ENCODE measurements at regions not wholly inside any gene's neighbourhood (a gene's known extent, or its start where the extent isn't known, plus 50 kb on each side); places are given as distances from the start of the nearest gene placed in this dataset.

DNA sequence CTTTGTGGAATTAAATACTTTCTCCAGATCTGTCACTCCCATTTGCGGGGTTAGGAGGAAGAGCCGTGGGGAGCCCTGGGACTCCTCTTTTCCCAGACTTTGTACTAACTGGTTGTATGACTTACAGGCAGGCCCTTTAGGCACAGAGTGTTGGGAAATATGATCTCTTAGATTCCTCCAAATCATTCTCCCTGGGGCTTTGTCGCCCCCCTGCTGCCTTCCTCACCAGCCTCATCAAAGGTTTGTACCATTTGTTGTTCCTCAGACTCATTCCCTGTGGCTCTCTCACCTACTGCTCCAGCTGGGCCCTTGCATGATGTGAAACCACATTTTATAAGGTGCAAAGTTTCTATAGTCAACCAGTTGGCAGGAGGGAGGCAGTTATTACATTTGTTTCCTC is 56.4 kb downstream of the CRYGS start:
- TF ChIP-seq, protein P1, sequence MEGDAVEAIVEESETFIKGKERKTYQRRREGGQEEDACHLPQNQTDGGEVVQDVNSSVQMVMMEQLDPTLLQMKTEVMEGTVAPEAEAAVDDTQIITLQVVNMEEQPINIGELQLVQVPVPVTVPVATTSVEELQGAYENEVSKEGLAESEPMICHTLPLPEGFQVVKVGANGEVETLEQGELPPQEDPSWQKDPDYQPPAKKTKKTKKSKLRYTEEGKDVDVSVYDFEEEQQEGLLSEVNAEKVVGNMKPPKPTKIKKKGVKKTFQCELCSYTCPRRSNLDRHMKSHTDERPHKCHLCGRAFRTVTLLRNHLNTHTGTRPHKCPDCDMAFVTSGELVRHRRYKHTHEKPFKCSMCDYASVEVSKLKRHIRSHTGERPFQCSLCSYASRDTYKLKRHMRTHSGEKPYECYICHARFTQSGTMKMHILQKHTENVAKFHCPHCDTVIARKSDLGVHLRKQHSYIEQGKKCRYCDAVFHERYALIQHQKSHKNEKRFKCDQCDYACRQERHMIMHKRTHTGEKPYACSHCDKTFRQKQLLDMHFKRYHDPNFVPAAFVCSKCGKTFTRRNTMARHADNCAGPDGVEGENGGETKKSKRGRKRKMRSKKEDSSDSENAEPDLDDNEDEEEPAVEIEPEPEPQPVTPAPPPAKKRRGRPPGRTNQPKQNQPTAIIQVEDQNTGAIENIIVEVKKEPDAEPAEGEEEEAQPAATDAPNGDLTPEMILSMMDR (IDR thresholded peaks at IDR 0.05): peak in 7 of 12 donors; percentile 12 to 43 (median 32)
- no peak for TF ChIP-seq POLR2A (IDR thresholded peaks at IDR 0.05)

Measured in heart left ventricle (tissue), 13 donors.